ENCODE measurements at regions not wholly inside any gene's neighbourhood (a gene's known extent, or its start where the extent isn't known, plus 50 kb on each side); places are given as distances from the start of the nearest gene placed in this dataset.

DNA sequence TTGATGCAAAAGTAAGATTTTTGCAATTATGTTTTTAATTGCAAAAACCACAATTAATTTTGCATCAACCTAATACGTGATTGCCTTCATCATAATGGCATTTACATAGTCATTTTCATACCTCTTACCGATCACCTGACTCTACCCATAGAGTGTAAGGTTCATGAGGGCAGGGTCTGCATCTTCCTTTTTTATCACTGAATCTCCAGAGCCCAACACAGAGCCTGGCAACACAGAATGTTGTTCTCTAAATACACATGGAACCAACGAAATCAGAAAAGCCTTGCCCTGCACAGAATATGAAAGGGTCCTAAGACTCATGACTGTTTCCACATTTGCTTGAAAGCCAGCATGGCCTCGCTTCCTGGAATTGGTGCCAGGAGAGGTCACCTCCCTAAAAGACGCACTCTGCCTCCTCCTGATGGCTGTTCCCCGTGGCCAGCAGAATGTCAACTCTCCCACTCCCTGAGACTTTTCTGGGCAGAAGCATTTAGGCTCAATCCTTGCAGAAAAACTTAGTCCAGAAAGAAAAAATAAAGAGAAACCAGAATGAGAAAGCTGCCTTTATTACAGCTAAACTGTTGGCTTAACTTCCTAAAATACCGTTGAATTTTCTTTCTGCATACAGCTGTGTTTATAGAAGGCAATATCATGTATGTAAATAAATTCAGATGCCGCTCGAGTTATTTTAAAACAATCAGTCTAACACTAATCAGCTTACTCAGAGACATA lies 327.8 kb upstream of the MAF start:
- no peak overlapping the region for H3K27ac ChIP-seq
- H3K4me3 ChIP-seq, result no peak overlapping the region
- no peaks in the 10 kb centered on the region for H3K36me3 ChIP-seq (ENCODE audit: insufficient read depth, low read length)
- TF ChIP-seq FOXP2 (optimal IDR thresholded peaks at IDR 0.05; ENCODE audit: control extremely low read depth, extremely low read length, insufficient read depth), result no peak
- TF ChIP-seq POLR2AphosphoS5 (IDR thresholded peaks at IDR 0.05; ENCODE audit: borderline replicate concordance, low read depth, low read length), result no peak
- no peak for TF ChIP-seq EZH2 (IDR thresholded peaks at IDR 0.05)
- H3K9ac ChIP-seq (ENCODE audit: insufficient read length), result no peak overlapping the region
- no peaks in the 10 kb centered on the region for H3K9me3 ChIP-seq (ENCODE audit: low read depth, low read length)
- no peak for DNase-seq (ENCODE audit: low read depth, low spot score)

DNA sequence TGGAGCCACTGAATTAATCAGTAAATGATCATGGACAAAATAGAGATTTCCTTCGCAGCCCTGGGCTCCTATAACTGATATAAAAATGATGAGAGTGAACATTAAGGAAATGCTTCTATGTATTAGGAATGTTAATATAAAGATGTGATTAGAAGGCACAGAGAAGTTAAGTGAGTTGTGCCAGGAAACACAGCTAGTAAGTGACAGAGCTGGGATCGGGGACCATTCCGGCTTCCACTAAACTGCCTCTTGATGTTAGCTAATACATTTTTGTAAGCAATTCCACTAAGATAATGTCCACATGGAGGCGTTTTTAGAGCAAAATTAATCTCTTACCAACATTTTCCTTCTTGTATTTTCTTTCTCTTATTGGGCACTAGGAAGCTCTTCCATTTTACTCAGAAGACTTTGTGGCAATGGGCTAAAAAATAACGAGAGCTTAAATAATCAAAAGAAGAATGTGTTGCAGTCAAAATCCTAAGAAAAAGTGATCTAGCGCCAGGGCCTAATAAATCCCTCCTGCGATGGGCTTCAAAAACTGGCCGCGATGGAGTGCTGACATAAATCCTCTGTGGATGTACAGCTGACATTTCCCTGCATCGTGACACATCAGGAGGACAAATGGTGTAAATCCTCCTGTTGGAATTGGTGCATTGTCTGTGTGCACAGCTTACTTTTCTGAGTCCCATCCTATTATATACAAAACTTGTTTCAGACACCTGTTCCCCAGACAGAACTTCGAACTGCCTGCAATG lies 326.1 kb upstream of the MAF start:
- Histone ChIP-seq H3K9me3 (ENCODE audit: low read depth, low read length) (no peaks in the 10 kb centered on the region), H3K9ac (ENCODE audit: insufficient read length) (no peak overlapping the region), H3K36me3 (ENCODE audit: insufficient read depth, low read length) (no peaks in the 10 kb centered on the region), H3K4me3 (no peak overlapping the region), H3K27ac (no peak overlapping the region)
- no peak for TF ChIP-seq POLR2AphosphoS5 (IDR thresholded peaks at IDR 0.05; ENCODE audit: borderline replicate concordance, low read depth, low read length)
- TF ChIP-seq FOXP2 (optimal IDR thresholded peaks at IDR 0.05; ENCODE audit: control extremely low read depth, extremely low read length, insufficient read depth), result no peak
- DNase-seq (ENCODE audit: low read depth, low spot score), result no peak

DNA sequence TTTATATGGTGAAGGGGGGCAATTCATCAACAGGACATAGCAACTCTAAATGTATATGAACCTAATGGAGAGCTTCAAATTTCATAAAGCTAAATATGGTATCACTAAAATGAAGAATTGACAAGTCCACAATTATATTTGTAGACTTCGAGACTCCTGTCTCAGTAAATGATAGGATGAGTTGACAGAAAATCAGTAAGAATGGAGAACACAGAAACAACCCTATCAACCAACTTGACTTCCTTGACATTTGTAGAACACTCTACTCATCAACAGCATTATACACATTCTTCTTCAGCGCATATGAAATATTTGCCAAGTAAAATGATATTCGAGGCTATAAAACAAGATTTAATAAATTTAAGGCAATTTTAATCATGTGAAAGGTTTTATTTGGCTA lies 322.9 kb upstream of the MAF start:
- no peak for DNase-seq (ENCODE audit: low read depth, low spot score)
- H3K36me3 ChIP-seq (ENCODE audit: insufficient read depth, low read length), result no peaks in the 10 kb centered on the region
- no peak overlapping the region for H3K4me3 ChIP-seq
- H3K27ac ChIP-seq, result no peak overlapping the region
- no peak for TF ChIP-seq EZH2 (IDR thresholded peaks at IDR 0.05)
- TF ChIP-seq FOXP2 (optimal IDR thresholded peaks at IDR 0.05; ENCODE audit: control extremely low read depth, extremely low read length, insufficient read depth), result no peak
- TF ChIP-seq POLR2AphosphoS5 (IDR thresholded peaks at IDR 0.05; ENCODE audit: borderline replicate concordance, low read depth, low read length), result no peak
- H3K9ac ChIP-seq (ENCODE audit: insufficient read length), result no peak overlapping the region
- H3K9me3 ChIP-seq (ENCODE audit: low read depth, low read length), result no peaks in the 10 kb centered on the region

- Histone ChIP-seq H3K27ac (no peak overlapping the region), H3K4me3 (no peak overlapping the region), H3K9me3 (ENCODE audit: low read depth, low read length) (no peaks in the 10 kb centered on the region), H3K9ac (ENCODE audit: insufficient read length) (no peak overlapping the region), H3K36me3 (ENCODE audit: insufficient read depth, low read length) (no peaks in the 10 kb centered on the region)
- TF ChIP-seq FOXP2 (optimal IDR thresholded peaks at IDR 0.05; ENCODE audit: control extremely low read depth, extremely low read length, insufficient read depth) (no peak), EZH2 (IDR thresholded peaks at IDR 0.05) (no peak), POLR2AphosphoS5 (IDR thresholded peaks at IDR 0.05; ENCODE audit: borderline replicate concordance, low read depth, low read length) (no peak)
- DNase-seq (ENCODE audit: low read depth, low spot score), result no peak
Observed at GRCh38 chr16:79920685-79921084, 320.1 kb upstream of the MAF start.

- no peaks in the 10 kb centered on the region for H3K9me3 ChIP-seq (ENCODE audit: low read depth, low read length)
- H3K36me3 ChIP-seq (ENCODE audit: insufficient read depth, low read length), result no peaks in the 10 kb centered on the region
- H3K27ac ChIP-seq, result no peak overlapping the region
- DNase-seq (ENCODE audit: low read depth, low spot score), result no peak
- no peak for TF ChIP-seq EZH2 (IDR thresholded peaks at IDR 0.05)
- no peak for TF ChIP-seq FOXP2 (optimal IDR thresholded peaks at IDR 0.05; ENCODE audit: control extremely low read depth, extremely low read length, insufficient read depth)
- TF ChIP-seq POLR2AphosphoS5 (IDR thresholded peaks at IDR 0.05; ENCODE audit: borderline replicate concordance, low read depth, low read length), result no peak
- no peak overlapping the region for H3K9ac ChIP-seq (ENCODE audit: insufficient read length)
- H3K4me3 ChIP-seq, result no peak overlapping the region
Observed at GRCh38 chr16:79918916-79919315, 318.4 kb upstream of the MAF start.

DNA sequence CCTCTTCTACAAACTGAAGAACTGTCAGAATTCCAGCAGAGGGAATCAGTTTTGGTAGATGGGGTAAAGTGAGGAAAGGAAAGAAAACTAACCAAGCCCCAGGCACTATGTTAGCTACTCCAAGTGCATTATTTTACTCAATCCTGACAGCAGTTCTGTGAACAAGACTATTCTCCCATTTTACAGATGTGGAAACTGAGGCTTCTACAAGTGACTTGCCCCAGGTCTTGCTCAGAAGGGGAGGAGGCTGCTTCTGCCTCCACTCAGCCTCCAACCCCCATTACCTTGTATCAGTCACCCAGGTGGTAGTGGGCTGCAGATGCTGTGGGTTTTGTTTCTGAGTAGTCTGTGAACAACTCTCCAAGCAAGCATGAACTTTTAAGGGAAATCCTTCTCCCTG lies 315.2 kb upstream of the MAF start:
- TF ChIP-seq EZH2 (IDR thresholded peaks at IDR 0.05) (no peak), POLR2AphosphoS5 (IDR thresholded peaks at IDR 0.05; ENCODE audit: borderline replicate concordance, low read depth, low read length) (no peak), FOXP2 (optimal IDR thresholded peaks at IDR 0.05; ENCODE audit: control extremely low read depth, extremely low read length, insufficient read depth) (no peak)
- no peak for DNase-seq (ENCODE audit: low read depth, low spot score)
- Histone ChIP-seq H3K9me3 (ENCODE audit: low read depth, low read length) (no peaks in the 10 kb centered on the region), H3K9ac (ENCODE audit: insufficient read length) (no peak overlapping the region), H3K4me3 (no peak overlapping the region), H3K27ac (no peak overlapping the region), H3K36me3 (ENCODE audit: insufficient read depth, low read length) (no peaks in the 10 kb centered on the region)

DNA sequence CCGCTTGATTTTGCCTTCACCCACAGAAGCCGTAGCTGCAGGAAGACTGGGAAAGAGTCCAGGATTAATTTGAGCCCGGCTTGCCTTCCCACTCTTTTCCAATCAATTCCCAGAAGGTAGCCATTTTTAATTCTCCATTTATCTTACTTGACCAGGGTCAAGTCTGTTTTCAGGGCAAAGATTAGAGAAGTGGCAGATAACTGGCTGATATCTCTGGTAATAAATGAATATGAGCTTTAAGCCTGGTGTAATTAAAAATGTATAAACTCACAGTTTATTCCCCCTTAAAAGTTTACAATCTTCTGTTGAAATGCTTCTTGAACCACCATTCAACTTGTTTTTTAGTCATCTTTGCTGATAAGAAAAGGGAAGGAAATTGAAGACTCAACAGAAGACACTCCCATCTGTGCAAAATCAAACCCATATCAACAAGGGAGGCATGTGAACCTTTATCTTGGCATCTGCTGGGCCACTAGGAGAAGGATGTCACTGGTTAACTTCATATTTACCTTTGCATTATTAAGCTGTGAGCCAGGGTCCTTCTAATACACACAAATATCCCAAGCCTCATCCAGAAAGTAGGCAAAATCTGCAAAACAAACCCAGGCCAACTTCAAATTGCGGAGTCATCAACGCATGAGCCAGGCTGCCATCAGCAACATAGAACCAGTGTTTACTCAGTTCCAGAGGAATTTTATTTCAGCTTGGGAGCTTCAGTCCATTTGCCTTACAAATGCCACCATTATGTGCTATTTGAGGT lies 314.6 kb upstream of the MAF start:
- H3K4me3 ChIP-seq, result no peak overlapping the region

More for the DNA sequence above, 314.6 kb upstream of the MAF start:
- TF ChIP-seq EZH2 (IDR thresholded peaks at IDR 0.05) (no peak), POLR2AphosphoS5 (IDR thresholded peaks at IDR 0.05; ENCODE audit: borderline replicate concordance, low read depth, low read length) (no peak), FOXP2 (optimal IDR thresholded peaks at IDR 0.05; ENCODE audit: control extremely low read depth, extremely low read length, insufficient read depth) (no peak)
- no peak for DNase-seq (ENCODE audit: low read depth, low spot score)
- no peak overlapping the region for H3K27ac ChIP-seq
- no peaks in the 10 kb centered on the region for H3K36me3 ChIP-seq (ENCODE audit: insufficient read depth, low read length)
- no peaks in the 10 kb centered on the region for H3K9me3 ChIP-seq (ENCODE audit: low read depth, low read length)
- H3K9ac ChIP-seq (ENCODE audit: insufficient read length), result no peak overlapping the region
